ENCODE measurements at regions not wholly inside any gene's neighbourhood (a gene's known extent, or its start where the extent isn't known, plus 50 kb on each side); places are given as distances from the start of the nearest gene placed in this dataset.

GRCh38 chr6:26204332-26205160 is 117.3 kb downstream of the HFE start:
- Mint-ChIP-seq H3K27ac (ENCODE audit: unreplicated experiment) (no peak overlapping the region), H3K4me1 (ENCODE audit: low read depth, unreplicated experiment) (peaks cover 3% of the 10 kb centered on the region), H3K9me3 (ENCODE audit: unreplicated experiment) (peaks cover 5% of the 10 kb centered on the region), H3K27me3 (ENCODE audit: unreplicated experiment) (peaks cover 15% of the 10 kb centered on the region), H3K36me3 (ENCODE audit: unreplicated experiment) (no peaks in the 10 kb centered on the region), H3K4me3 (ENCODE audit: unreplicated experiment) (no peak overlapping the region)
- TF ChIP-seq CTCF (IDR thresholded peaks at IDR 0.05; ENCODE audit: partially characterized antibody, unreplicated experiment) = no peak
- DNase-seq = peak; percentile 87

GRCh38 chr6:26205161-26205624 is 118.0 kb downstream of the HFE start:
- H3K9me3 Mint-ChIP-seq (ENCODE audit: unreplicated experiment) = peaks cover 5% of the 10 kb centered on the region
- no peak overlapping the region for H3K4me3 Mint-ChIP-seq (ENCODE audit: unreplicated experiment)
- peaks cover 3% of the 10 kb centered on the region for H3K4me1 Mint-ChIP-seq (ENCODE audit: low read depth, unreplicated experiment)
- H3K27me3 Mint-ChIP-seq (ENCODE audit: unreplicated experiment) = peaks cover 14% of the 10 kb centered on the region
- no peaks in the 10 kb centered on the region for H3K36me3 Mint-ChIP-seq (ENCODE audit: unreplicated experiment)
- DNase-seq = peak; percentile 78
- no peak overlapping the region for H3K27ac Mint-ChIP-seq (ENCODE audit: unreplicated experiment)
- no peak for TF ChIP-seq CTCF (IDR thresholded peaks at IDR 0.05; ENCODE audit: partially characterized antibody, unreplicated experiment)

GRCh38 chr6:26205625-26206574 is 118.7 kb downstream of the HFE start:
- H3K4me1 Mint-ChIP-seq (ENCODE audit: low read depth, unreplicated experiment) = peaks cover 3% of the 10 kb centered on the region
- H3K9me3 Mint-ChIP-seq (ENCODE audit: unreplicated experiment) = peaks cover 7% of the 10 kb centered on the region
- no peak overlapping the region for H3K27ac Mint-ChIP-seq (ENCODE audit: unreplicated experiment)
- no peak overlapping the region for H3K4me3 Mint-ChIP-seq (ENCODE audit: unreplicated experiment)
- no peak for DNase-seq
- H3K27me3 Mint-ChIP-seq (ENCODE audit: unreplicated experiment) = peaks cover 14% of the 10 kb centered on the region
- no peaks in the 10 kb centered on the region for H3K36me3 Mint-ChIP-seq (ENCODE audit: unreplicated experiment)
- TF ChIP-seq CTCF (IDR thresholded peaks at IDR 0.05; ENCODE audit: partially characterized antibody, unreplicated experiment) = no peak

- no peak overlapping the region for H3K4me3 Mint-ChIP-seq (ENCODE audit: unreplicated experiment)
These were observed 119.9 kb downstream of the HFE start for GRCh38 chr6:26206868-26207801.

More at GRCh38 chr6:26206868-26207801, 119.9 kb downstream of the HFE start:
- no peak for DNase-seq
- Mint-ChIP-seq H3K4me1 (ENCODE audit: low read depth, unreplicated experiment) (peaks cover 3% of the 10 kb centered on the region), H3K36me3 (ENCODE audit: unreplicated experiment) (no peaks in the 10 kb centered on the region), H3K27me3 (ENCODE audit: unreplicated experiment) (peaks cover 13% of the 10 kb centered on the region), H3K9me3 (ENCODE audit: unreplicated experiment) (peaks cover 5% of the 10 kb centered on the region), H3K27ac (ENCODE audit: unreplicated experiment) (no peak overlapping the region)
- no peak for TF ChIP-seq CTCF (IDR thresholded peaks at IDR 0.05; ENCODE audit: partially characterized antibody, unreplicated experiment)
